Stimulated activated CD4-positive, alpha-beta T cell treated with anti-CD3 and anti-CD28 coated beads, Interleukin-1b, Interleukin-23, amount 100 ng/mL, for 48 hours (primary cell): ENCODE measurements at regions not wholly inside any gene's neighbourhood (a gene's known extent, or its start where the extent isn't known, plus 50 kb on each side); places are given as distances from the start of the nearest gene placed in this dataset.
A peak's percentile ranks its signal among the peaks of the same experiment; 100 is the strongest.

Experiments used
- DNase-seq: peaks from one replicate; pipeline ENCODE4 v3.0.0-alpha.2; 2020

DNA sequence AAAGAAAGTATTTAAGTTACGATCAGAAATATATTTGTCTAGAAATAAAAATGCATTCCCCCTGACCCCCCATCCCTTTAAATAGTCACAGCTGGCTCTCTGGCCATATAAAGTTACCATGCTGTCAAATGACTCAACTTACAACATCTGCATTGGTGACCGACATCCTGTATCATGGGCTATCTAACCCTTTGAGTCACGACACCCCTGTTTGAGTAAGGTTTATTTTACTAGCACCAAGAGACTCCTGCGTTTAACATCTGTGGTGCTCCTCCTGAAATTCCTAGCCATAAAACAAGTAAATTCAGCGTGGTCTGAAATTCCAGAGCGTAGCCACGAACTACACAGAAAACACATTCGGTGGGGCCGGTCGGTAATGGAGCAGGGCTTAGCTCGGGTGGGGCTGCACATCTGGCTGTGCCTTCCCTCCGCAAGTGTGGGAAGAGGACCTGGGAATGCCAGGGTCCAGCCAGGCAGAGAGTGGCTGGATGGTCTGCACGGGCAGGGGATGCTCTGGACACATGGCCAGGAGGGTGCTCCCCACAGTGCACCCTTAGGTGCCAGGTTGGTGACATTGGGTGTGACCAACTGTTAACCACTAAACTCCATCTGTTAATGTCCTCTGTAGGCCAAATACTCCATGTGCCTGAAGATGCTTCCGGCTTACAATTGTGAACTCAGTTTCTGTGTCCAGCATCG lies 53.0 kb upstream of the CLDN14 start:
- DNase-seq: no peak

DNA sequence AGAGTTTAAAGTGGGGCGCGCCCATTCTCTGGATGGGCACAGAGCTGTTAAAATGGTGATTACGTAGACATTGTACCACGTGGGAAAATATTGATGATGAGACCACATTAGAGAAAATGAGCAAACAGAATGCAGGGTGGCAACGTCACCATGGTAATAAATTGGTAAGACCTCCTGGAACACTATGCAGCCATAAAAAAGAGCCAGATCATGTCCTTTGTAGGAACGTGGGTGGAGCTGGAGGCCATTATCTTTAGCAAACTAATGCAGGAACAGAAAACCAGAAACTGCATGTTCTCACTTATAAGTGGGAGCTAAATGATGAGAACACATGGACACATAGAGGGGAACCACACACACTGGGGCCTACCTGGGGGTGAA lies 53.5 kb upstream of the CLDN14 start:
- DNase-seq: no peak

DNA sequence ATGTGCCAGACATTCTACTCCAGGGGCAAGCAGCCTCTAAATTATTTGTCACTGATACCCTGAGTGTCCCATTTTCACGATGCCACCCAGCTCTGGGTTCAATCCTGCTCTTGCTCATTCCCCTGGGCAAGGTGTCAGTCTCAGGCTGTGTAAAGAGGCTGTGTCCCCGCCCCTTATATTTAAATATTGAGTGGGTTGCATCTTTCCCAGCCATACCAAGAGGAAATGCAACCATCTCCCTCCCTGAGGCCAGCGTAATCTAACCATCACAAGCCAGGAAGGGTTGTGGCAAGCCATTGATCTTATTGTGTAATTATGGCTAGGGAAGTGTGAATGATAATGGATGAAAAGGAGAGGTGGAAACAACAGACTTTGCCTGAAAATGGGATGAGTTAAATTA lies 54.7 kb upstream of the CLDN14 start:
- DNase-seq: no peak

DNA sequence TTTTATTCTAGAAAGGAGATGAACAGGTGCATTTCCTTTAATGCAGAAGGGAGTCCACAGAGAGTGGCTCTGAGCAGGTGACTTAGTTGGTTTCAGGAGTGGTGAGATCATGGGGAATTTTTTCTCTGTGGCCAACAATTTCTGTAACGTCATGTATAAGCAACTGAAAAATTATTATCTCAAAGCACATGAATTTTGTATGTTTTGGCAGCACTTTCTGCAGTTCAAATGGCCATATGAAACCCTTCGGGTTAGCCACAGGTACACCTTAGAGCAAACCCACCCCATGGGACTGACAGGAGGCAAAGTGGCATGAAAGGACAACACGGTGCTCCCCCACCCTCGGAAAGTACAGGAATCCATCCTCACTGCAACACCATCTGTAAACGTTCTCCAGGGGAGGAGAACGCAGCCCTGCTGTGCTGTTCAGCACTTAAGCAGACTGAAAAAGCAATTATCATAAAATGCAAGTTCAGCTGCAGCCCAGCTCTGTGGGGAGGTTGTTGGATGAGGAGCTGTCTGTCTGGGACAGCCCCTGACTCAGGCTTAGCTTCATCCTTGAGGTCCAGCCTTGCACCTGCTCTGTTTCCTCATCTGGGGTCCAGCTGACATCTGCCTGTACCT lies 55.8 kb upstream of the CLDN14 start:
- DNase-seq: no peak

DNA sequence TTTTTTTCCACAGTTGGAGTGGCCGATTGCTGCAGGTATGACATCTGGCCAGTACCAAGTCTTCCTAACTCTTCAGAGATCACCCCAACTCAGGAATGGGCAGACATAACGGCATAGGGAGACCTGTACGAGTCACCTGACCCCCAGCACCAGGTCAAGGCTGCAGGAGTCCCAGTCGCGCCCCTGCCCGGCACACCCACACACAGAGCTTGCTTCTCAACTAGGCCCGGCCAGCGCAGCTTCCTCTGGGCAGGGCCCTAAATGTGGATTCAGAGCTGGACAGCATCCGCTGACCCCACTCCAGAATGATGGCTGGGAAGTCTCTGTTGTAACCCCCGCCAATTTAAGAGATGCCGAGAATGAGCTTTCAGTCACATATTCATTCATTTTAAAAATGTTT lies 58.8 kb upstream of the CLDN14 start:
- no peak for DNase-seq

DNA sequence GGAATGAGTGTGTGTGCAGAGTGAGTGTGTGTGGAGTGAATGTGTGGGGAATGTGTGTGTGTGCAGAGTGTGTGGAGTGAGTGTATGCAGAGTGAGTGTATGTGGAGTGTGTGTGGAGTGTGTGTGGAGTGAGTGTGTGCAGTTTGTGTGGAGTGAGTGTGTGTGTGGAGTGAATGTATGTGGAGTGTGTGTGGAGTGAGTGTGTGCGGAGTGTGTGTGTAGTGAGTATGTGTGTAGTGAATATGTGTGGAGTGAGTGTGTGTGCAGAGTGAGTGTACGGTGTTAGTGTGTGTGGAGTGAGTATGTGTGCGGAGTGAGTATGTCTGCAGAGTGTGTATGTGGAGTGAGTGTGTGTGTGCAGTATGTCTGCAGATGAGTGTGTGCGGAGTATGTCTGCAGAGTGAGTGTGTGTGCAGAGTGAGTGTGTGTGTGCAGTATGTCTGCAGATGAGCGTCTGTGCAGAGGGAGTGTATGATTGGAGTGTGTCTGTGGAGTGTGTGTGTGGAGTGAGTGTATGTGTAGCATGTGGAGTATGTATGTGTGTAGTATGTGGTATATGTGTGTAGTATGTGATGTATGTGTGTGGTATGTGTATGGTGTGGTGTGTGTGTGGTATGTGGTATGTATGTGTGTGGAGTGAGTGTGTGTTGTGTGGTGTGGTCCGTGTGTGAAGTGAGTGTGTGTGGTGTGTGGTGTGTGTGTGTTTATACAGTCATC lies 59.7 kb upstream of the CLDN14 start:
- DNase-seq: no peak

DNA sequence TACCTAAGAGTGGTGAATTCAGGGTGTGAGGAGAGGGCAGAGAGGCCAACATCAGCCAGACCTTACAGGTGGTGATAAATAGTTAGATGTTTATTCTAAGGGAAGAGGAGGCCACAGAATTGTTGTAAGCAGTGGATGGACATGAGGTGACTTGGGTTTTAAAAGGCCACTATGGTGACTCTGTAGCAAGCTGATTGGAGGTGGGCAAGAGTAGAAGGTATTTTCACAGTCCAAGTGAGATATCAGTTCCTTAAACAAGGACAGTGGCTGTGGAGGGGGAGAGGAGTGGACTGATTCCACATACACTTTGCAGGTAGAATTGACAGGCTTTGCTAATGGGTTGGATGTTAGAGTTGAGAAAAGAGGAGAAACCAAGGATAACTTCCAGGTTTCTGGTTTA lies 60.8 kb upstream of the CLDN14 start:
- DNase-seq: no peak

DNA sequence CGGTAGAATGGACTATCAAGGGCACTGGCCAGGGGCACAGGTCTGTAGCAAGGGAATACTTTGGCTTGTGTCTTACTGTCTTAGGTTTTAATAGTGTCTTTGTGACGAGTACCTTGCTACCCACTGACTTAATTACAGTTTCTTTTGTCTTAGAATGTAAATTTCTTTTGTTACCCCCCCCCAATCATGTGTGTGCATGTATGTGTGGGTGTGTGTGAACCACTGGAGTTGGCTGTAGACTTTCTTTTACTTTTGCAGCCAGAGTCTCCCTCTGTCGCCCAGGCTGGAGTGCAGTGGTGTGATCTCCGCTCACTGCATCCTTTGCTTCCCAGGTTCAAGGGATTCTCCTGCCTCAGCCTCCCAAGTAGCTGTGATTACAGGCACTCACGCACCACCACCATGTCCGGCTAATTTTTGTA lies 61.8 kb upstream of the CLDN14 start:
- DNase-seq: no peak

DNA sequence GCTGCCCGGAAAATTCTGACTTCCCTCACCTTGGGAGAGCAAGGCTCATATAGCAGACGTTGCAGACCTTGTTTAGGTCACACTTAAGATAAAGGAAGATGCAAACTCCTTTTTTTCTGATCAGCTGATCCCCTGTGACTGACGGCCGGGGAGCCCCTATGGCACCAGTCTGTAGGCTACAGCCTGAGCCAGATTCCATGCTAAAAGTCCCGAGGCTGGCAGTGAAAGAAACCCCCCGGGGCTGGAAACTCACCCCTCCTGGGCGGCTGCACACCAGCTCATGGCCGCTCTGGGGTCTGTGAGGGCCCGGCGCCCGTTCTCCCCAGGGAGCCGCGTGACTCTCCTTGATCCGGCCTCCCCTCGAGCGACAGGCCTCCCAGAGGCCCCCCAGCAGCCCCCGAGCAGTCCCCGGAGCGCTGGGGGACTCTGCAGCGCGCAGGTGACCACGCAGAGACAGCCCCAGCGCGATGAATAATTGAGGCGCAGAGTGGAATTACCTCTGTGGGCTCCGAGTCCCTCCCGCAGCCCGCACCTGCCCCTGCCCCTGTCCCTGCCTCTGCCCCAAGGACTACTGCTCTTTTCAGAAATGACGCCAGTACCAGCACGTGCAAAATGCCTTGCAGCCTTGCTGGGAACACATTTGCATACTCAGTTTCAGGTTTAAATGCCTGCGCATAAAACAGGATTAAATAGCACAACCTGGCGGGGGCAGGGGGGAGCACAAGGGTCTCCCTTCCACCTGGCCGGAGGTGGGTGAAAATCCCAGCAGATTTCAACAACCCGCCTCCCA lies 62.6 kb upstream of the CLDN14 start:
- DNase-seq: peak; percentile 23

DNA sequence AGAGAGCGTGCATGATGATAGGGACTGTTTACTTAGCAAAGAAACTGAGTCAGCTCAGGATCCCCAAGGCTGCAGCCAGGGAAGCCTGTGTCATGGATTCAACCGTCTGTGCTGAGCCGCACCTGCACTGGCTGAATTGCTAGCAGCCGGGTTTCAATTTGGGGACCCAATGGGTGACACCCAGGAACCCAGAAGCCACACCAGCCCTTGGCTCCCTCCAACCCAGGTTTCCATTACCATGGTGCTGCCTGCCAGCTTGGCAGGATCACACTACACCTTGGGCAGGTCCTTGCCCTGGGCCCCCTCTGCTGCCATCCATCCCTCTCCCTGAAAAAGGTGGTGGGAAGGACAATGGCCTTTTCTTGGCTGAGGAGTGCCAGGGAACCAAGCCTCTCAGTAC lies 64.0 kb upstream of the CLDN14 start:
- DNase-seq: no peak

DNA sequence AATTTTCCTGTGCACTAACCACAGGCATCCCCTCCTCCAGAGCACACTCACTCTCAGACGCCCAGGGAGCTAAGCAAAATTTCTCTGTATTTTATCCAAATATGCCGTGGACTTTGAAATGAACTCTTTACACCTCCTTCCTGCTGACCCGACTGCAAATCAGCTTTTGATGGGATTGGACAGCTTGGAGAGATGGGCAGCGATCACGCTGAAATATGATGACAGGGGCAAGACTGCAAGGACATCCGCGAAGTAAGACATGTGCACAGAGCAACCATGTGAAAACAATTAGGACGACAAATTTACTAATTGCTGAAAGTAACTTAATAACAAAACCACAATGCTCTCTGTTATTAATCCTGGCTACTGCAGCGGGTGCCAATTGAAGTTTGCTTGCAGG lies 64.6 kb upstream of the CLDN14 start:
- DNase-seq: no peak

DNA sequence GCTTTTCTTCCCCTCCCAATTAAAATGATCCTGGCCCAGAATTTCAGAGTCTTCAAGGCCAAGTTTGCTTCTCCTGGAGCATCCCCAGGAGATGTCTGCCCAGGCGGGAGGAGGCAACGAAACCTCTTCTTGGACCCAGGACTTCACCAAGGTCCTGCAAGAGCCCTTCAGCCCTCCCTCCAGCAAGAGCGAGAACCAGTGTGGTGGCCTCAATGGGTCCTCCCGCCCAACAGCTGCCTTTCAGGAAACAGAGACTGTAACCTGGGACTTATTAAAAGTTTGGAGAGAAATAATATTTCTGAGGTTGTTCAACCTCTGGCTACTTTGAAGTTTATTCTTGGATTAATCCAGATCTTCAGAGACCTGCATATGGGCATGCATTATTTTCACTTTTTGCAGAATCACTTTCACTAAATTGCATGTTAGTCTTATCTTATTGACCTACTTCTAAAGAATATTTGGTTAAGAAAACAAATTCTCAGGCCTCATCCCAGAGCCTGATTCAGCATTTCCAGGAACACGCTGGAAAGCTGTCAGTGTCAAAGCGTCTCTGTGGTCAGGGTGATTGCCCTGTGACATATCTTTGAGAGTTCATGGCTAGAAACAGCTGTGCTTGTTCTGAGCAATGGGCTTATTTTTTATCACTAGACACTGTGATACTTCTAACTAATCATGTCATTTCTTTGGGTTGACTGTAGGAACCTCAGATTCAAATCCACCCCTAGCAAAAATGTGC lies 66.0 kb upstream of the CLDN14 start:
- DNase-seq: no peak

DNA sequence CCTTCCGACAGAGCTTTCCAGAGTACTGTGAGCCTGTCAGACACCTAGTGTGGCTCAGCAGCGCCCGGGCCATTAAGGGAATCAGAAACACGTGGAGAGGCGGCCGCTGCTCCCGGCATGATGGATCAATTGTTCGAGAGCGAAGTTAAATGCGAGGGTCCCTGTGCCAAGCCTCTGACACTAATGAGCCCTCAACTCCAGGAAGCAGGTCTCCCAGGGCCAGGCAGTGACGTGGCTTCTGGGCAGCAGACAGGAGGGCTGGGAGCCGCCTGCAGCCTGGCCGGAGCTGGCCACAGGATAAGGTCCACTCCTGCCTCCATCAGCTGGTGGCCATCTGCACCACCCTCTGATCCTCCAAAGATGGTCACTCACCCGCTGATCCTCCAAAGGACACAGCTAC lies 67.5 kb upstream of the CLDN14 start:
- no peak for DNase-seq

DNA sequence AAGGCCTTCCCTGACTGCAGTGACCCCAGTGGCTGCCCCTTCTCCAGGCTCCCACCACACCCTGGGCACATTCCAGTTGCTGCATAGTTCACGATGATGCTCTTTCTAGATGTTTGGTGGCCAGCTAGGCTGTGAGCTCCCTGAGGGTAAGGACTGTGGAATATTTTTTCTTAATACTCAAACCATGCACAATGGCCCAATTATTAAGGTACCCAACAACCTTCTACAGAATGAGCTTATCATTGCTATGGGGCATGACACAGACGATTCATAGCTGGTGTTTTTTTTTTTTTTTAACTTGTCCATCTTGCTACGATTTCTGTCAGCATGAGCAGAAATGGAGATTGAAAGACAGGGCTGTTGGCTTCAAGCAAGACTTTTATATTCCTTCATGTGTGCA lies 68.9 kb upstream of the CLDN14 start:
- DNase-seq: no peak

DNA sequence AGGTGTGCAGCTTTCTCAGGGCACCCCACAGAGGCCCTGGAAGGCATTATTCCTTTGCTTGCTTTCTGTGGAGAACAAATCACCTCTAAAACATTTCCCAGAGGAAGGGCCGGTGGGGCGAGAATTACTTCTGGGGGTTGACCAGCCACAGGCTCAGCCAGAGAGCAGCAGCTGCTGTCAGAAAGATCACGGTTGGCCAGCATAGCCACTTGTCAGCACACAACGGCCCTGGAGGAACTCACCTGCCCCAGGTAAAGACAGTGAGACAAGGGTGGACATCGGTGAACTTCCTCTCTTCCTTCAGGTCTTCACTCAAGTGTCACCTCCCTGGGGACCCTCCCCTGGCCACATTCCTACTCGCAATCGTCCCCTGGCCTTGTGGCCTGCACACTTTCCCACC lies 69.5 kb upstream of the CLDN14 start:
- no peak for DNase-seq

DNA sequence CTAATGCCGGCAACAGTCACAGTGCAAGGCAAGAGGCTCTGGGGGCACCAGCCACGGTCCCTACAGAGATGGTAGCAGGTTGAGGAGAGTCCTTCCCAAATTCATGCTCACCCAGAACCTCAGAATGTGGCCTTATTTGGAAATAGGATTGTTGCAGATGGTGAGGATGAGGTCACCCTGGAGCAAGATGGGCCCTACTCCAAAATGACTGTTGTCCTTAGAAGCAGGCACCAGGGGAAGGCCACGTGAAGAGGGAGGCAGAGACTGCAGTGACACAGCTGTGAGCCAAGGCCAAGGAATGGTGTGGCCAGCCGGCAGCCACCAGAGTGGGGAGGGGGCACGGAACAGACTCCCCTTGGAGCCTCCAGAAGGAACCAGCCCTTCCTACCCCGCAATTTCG lies 70.8 kb upstream of the CLDN14 start:
- no peak for DNase-seq

DNA sequence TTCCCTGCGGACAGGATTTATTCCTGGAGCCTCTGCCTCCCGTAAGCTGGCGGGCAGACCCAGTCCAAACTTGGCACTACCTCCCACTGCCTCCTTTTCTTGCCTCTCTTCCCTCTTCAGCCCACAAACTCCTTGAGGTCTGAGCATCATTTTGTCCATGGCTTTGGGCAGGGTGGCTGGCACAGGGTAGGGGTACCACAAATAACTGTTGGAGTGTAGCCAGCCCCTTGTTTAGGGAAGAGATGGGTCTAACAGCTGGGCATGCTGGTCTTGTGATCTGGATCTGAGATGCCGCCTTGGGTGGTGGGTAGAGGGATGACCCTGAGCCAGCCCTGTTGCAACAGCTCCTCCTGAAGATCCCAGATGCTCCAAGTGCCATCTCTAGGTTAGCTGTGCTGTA lies 71.4 kb upstream of the CLDN14 start:
- DNase-seq: no peak

DNA sequence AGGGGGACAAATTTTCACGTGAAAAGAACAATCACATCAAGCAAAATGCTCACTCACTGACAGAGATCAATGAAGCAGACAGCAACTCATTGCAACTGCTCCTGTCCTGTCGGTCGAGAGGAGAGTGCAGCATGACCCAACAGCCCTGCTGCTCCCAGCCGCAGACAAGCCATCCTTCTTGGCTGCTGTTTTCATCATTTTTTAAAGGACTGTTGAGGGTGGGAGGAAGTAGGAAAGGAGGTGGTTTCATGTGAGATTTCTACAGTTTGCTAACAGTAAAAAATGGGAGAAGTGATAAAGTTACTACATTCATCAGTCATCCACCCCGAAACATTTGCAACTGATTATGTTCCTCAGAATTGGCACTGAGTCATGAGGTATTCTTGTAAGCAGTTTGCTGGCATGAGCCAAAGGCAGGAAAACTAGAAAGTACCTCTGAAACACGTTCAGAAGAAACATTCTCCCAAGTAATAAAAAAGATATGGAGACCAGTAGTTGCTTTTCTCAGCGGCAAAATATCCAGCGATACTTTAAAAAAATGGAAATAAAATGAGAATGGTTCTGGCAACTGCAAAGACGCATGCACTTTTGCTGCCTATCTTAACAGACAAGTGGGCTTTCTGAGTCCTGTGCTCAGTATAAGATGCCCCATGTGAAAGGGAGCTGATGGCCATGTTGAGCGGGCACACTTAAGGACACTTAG lies 72.0 kb upstream of the CLDN14 start:
- no peak for DNase-seq

DNA sequence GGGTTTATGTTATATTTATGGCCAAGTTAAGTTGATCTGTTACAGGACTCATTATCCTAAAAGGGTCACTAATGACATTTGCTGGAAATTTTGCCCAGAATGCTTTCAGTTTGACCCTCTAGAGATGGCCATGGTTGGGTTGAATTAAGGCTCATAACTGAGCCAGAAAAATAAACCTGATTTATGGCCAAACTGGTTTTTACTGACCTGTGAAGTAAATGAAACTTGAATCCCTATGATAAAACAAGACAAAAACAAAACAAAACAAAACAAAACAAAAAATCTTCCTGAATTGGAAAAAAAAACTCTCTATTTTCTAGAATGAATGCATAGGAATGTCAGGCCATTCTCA lies 72.5 kb upstream of the CLDN14 start:
- DNase-seq: no peak

DNA sequence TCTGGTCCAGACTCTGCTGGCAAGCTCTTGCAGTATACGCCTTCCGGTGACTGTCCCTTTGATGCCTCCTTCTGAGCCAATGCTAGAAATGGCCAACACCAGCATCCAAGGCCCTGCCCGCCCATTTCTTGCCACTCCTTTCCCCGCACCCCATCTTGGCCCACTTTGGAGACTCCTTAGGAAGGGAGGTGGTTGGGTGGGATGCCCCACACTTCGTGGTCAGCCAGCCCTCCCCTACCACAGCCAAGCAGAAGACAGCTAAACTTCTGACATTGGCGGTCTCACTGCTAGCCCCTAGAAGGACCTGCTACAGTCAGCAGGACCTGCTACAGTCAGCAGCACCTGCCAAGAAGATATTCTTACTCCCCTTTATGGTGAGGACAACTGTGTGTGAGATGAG lies 73.5 kb upstream of the CLDN14 start:
- no peak for DNase-seq

DNA sequence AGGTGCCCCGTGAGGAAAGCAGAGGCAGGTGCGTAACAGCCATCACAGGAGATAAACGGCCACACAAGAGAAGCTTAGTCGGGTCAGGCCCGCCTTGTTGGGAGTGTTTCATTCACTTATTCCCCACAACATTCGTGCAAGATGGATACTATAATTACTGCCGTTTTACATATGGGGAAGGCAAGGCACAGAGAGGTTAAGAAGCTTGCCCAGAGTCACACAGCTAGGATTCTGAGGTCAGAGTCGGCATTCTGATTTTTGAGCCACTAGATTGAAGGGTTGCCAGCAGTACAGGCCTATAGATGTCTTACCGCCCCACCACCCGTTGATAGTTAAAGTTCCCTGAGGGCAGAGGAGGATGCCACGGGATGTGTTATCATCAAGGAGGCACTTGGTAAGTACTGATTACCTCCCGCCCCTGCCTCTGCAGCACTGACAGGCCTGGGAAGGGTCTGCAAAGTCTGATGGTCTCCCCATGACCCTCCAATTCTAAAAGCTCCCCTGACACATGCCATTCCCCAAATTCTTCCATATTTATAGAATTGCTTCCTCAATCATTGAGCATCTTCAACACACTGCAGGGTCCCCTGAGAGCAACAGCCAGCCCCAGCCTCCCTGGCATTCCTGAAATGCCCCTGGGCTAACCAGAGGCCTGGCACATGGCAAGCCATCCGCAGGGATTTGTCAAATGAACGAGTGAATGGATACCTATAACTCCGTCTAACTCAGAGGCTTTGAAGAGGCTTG lies 74.7 kb upstream of the CLDN14 start:
- no peak for DNase-seq
